Ecto neural progenitor cell (in vitro differentiated cells): ENCODE measurements at regions not wholly inside any gene's neighbourhood (a gene's known extent, or its start where the extent isn't known, plus 50 kb on each side); places are given as distances from the start of the nearest gene placed in this dataset.

Source experiments
- DNase-seq: peaks from one replicate; pipeline ENCODE4 v3.0.0-alpha.2; 2018; ENCODE audit warnings: low spot score

DNA sequence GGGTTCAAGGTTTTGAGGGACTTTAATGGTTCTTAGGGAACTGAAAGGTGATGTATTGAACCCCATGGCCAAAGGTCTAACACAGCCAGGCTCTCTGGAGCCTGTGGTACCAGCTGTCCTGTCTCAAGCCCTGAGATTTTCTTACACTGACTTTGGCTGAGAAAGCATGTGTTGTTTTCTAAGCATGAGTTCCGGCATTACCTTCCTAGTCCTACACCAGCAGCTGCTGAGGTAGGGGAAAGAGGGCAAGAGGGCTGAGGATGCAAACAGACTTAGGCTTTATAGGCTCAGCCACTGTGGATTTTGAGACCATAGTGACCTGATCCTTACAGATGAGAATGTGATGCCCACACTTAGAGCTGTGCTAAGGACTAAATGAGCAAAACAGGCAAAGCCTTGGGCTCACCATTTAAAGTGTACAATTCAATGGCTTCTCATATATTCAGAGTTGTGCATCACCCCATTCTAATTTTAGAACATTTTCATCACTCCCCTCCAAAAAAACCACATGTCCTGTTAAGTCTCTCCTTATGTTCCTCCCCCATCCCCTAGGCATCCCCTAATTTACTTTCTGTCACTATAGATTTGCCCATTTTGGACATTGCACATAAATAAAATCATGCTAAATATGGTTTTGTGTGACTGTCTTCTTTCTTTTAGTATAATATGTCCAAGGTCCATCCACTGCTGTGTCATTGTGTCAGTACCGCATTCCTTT lies 99.7 kb upstream of the OTOS start:
- DNase-seq: peak; percentile 22

- DNase-seq: no peak
Observed at GRCh38 chr2:240240781-240241180, 100.3 kb upstream of the OTOS start.

DNA sequence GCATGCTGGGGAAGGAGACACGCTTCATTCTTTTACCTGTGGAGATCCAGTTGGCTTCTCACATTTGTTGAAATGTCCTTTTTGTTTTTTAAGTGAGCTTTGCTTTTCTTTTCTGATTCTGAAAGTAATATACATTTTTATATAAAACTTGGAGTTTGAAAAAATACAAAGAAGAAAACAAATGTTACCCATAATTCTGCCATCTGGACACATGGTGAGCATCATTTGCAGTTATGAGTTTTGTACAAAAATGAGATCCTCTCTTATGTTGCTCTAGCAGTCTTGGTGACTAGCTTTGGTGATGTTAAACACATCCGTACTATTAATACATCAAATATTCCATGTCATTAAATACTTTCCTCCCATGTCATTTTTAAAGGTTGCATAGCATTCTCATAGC lies 101.1 kb upstream of the OTOS start:
- no peak for DNase-seq

DNA sequence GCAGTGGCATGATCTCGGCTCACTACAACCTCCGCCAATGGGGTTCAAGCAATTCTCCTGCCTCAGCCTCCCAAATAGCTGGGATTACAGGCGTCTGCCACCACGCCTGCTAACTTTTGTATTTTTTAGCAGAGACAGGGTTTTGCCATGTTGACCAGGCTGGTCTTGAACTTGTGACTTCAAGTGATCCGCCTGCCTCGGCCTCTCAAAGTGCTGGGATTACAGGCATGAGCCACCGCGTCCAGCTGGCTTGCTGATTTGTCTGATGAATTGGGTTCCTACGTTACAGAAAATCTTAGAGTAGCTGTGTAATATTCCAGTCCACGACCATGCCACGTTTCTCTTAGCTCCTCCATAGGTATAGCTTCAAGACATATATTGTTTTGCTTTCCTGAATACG lies 102.6 kb upstream of the OTOS start:
- peak; percentile 18 for DNase-seq

DNA sequence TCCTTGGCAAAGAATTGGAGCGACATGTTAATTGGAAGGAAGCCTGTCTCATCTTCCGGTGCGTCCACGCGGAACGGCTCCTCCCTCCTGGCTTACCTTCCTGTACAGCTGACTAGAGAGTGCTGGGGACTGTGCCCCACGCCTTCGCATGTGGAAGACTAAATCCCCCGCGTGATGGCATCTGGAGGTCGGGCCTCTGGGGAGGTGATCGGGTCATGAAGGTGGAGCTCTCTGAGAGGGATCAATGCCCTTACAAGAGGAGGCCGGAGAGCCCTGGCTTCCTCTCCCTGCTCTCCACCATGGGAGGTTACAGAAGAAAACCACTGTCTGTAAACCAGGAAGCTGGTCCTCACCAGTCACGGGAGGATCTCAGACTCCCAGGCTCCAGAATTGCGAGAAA lies 104.1 kb upstream of the OTOS start:
- peak; percentile 60 for DNase-seq

- DNase-seq: peak; percentile 8
Observed at GRCh38 chr2:240245184-240245583, 104.7 kb upstream of the OTOS start.

DNA sequence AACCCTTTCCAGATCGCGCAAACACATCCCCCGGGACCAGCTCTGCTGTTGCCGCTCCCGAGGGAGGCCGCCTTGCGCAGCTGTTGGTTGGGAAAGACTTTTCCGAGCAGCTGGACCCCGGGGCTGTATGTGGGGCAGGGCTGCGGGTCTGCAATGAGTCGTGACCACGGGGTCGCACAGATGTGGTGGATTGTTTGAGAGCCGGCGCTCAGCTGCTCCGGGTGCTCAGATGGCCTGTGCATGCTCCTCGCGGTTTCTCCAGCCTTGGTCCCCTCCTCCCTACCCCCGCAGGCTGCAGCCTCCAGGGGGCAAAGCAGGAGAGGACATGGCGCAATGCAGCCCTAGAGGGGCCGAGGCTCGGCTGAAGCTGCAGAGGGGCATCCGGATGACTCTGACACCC lies 105.2 kb upstream of the OTOS start:
- DNase-seq: peak; percentile 55

GRCh38 chr2:240246173-240246820 lies 105.8 kb upstream of the OTOS start:
- peak; percentile 38 for DNase-seq

- peak; percentile 39 for DNase-seq
Observed at GRCh38 chr2:240247241-240247867, 106.9 kb upstream of the OTOS start.

GRCh38 chr2:240247868-240248720 lies 107.6 kb upstream of the OTOS start:
- no peak for DNase-seq

DNA sequence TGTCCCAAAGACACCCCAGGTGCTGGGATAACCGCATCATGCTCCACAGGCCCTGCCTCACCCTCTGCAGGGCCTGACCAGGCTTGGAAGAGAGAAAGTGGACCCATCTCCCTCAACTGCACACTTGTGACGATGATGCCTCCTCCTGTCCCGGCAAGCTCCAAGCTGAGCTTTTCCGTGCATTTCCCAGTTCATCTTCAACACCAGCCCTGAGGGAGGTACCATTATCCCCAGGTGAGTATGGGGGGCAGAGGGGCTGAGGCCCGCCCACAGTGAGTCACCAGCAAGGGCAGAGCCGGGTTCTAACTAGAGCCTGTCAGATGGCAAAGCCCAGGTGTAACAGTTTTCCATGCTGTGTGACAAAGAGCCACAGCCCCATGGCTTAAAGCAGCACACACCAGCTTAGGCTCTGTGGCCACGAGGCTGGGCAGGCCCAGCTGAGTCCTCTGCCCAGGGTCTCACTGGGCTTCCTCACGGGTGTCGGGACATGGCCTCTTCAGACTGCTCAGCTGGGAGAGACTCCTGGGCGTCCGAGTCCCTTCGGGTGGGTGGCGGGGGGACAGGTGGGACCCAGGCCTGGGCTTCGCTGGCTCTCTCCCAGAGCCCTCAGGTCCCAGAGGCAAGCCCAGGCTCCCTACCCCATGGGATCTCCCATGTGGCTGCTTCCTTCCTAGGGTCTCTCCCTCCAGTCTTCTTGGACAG lies 108.4 kb upstream of the OTOS start:
- DNase-seq: no peak

DNA sequence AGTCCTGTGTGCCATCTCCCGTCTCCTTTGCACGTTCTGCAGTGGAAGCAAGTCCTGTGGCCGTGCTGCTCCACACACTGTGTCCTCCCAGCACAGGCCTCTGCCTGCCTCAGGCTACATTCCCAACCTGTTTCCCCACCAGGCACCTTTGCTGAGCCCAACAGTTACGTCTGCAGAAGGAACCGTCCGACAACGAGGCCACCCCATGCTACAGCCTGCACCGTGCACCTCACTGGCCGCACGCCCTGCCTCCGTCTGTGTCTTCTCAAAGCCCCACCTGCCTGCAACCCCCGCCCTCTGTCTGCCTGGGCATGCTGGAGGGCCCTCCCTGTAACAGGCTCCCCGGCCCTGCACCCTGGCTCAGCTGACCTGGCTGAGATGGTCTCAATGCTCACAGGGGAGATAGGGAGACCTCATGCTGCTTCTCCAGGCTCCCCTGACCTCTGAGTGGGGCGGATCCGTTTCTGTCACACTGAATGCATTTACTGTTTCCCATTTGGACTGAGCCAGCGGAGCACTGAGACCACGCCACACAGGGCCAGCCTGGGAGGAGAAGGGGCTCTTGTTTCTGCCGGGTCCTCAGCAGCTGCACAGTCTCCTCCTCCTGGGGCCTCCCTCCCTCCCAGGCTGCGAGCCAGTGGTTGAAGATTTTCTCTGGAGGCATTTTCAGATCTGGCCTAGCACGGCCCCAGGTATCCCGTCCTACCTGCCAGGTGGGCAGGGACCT lies 109.1 kb upstream of the OTOS start:
- peak; percentile 58 for DNase-seq

DNA sequence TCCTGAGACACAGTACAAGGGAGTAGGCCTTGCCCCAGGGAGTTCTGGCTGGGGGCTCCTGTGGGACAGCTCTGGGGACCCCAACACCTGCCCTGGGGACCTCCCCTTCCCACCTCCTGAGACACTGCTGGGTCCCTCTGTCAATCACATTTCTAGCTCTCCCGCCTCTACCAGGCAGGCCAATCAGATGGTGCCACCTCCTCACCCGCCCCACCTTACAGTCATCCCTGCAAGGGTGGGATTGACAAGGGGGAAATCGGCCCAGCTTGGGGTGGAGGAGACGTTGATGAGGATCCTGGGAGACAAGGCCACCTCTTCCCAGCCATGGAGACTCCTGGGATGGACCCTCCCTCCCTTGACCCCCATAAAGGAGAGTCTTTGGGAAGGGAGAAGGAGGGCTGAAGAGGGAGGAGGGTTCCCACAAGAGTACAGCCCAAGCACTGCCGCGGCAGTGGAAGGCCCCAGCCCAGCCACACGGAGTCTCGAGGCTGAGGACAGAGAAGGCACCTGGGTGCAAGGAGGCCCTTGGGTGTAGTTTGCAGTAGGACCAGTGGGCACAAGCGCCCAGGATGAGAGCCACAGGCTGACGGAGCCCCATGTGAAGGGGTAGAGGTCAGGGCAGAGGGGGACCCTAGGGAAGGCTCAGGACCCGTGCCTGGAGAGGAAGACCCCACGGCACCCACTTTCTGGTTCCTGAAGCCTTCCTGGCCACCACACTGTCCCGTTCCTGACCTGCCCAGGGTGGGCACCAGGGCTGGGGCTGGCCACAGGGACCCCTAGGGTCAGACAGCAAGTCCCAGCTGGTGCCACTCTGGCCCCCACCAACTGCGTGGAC lies 109.9 kb upstream of the OTOS start:
- DNase-seq: peak; percentile 53

DNA sequence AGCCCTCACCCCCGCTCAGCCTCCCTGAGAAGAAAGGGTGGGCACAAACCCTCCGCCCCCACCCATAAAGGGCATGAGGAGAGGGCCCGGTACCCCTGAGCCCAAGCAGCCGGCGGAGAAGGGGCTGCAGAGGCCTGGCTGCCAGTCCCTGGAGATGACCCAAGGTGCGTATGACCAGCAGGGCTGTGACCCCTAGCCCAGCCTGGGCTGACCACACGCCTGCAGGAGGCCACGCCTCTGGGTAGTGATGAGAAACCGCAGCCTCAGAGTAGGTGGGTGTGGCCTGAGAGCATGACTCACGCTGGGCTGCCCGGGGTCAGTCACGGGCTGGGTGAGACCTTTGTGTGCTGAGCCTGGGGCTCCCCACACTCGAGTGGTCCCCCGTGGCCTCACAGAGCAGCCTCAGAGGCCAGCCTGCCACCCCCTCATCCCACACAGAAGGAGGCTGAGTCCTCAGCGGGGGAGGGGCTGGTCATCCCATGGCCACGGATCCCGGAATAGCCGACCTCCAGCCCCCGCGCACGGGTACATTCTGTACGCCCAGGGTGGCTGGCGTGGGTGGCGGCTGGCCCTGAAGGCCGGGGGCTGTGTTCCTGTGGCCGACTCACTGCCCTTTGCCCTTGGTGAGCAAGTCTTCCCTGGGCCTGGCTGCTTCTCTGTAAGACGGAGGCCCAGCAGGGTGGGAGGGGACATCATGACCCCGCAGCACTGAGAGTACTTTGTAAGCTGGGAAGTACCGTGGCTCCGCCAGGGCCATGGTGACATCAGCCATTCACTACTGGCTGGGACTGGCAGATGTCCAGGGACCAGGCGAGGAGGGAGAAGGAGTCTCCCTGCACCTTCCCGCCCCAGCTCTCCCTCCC lies 110.8 kb upstream of the OTOS start:
- DNase-seq: peak; percentile 72

DNA sequence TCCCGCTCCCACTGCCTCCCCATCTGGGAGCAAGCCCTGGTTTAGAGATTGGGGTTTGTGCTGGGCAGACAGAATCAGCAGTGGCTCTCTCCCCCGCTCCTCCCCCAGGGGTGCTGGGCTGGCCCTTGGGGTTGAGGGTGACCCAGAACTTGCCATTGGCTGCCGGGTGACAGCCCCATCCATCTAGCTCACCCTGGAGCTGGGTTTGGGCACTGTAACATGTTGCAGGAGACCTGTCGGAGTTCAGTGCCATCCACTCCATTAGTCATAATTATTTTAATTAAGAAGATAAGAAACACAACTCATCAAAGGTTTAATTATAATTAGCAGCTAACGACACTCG lies 111.4 kb upstream of the OTOS start:
- DNase-seq: no peak

GRCh38 chr2:240252191-240252871 lies 111.9 kb upstream of the OTOS start:
- DNase-seq: no peak

- no peak for DNase-seq
Observed at GRCh38 chr2:240252872-240253511, 112.5 kb upstream of the OTOS start.

- DNase-seq: no peak
Observed at GRCh38 chr2:240253583-240254145, 113.2 kb upstream of the OTOS start.
